Gastrocnemius medialis (tissue), 4 donors: ENCODE measurements at regions not wholly inside any gene's neighbourhood (a gene's known extent, or its start where the extent isn't known, plus 50 kb on each side); places are given as distances from the start of the nearest gene placed in this dataset.

Source experiments
- ATAC-seq, 2 donors: fragments of 150-250 bp; one replicate each; pipeline ENCODE4 v1.9.1; 2016
- DNase-seq, 2 donors: peaks; one replicate each; pipeline ENCODE4 v3.0.0-alpha.2; 2019
- H3K27ac ChIP-seq, 4 donors: fragments of 200-600 bp; sonication (generic); 1 replicate in 1 of 4; 2 replicates in 3 of 4; pipeline ENCODE4 v1.5.1; 2016 to 2018; ENCODE audit warnings: mild to moderate bottlenecking in 2 of 4, moderate library complexity in 1 of 4
- H3K27me3 ChIP-seq, 3 donors: fragments of 200-600 bp; sonication (generic) in 2 of 3; 1 replicate in 1 of 3; 2 replicates in 2 of 3; pipeline versions ENCODE4 v1.5.1 to v1.6.0; 2016 to 2019; ENCODE audit warnings: mild to moderate bottlenecking in 1 of 3, moderate library complexity in 1 of 3
- H3K36me3 ChIP-seq, 2 donors: fragments of 200-600 bp; sonication (generic) in 1 of 2; one replicate each; pipeline ENCODE4 v1.5.1; 2017 to 2018
- H3K4me1 ChIP-seq, 2 donors: fragments of 200-600 bp; sonication (generic) in 1 of 2; one replicate each; pipeline ENCODE4 v1.5.1; 2016 to 2017; ENCODE audit warnings: mild to moderate bottlenecking in 2 of 2
- H3K4me3 ChIP-seq, 4 donors: fragments of 200-600 bp; sonication (generic) in 3 of 4; 1 replicate in 1 of 4; 2 replicates in 3 of 4; pipeline ENCODE4 v1.5.1; 2016 to 2019; ENCODE audit warnings: mild to moderate bottlenecking in 2 of 4
- H3K9me3 ChIP-seq, 3 donors: fragments of 200-600 bp; sonication (generic) in 2 of 3; 1 replicate in 1 of 3; 2 replicates in 2 of 3; pipeline ENCODE4 v1.5.1; 2016 to 2019
- POLR2A ChIP-seq, 2 donors: fragments of 450-650 bp; IDR thresholded peaks; one replicate each; pipeline ENCODE4 v1.6.1; 2017; ENCODE audit warnings: antibody characterized with exemption in 2 of 2, mild to moderate bottlenecking in 2 of 2, moderate library complexity in 2 of 2
- in situ Hi-C, 4 donors: fragments of 200-750 bp; cut with MboI; loops; one replicate each; pipeline versions ENCODE4 v1.15.0 to v1.8.0; 2017; ENCODE audit warnings: low sequenced_read_pairs in 4 of 4
- intact Hi-C: fragments of 100-400 bp; cut with DNase I; formaldehyde crosslinking; loops from one replicate; pipeline ENCODE4 v1.15.1; 2023; ENCODE audit warnings: low total_unique reads
- TF ChIP-seq, protein P1 (sequence below), 5 experiments: fragments of 450-650 bp in 3 of 5; fragments of 200-600 bp in 2 of 5; sonication (generic) in 2 of 5; IDR thresholded peaks in 4 of 5; conservative IDR thresholded peaks in 1 of 5; 1 replicate in 4 of 5; 2 replicates in 1 of 5; pipeline ENCODE4 v1.5.1; 2016 to 2019; ENCODE audit warnings: antibody characterized with exemption in 5 of 5, mild to moderate bottlenecking in 3 of 5, moderate library complexity in 3 of 5

DNA sequence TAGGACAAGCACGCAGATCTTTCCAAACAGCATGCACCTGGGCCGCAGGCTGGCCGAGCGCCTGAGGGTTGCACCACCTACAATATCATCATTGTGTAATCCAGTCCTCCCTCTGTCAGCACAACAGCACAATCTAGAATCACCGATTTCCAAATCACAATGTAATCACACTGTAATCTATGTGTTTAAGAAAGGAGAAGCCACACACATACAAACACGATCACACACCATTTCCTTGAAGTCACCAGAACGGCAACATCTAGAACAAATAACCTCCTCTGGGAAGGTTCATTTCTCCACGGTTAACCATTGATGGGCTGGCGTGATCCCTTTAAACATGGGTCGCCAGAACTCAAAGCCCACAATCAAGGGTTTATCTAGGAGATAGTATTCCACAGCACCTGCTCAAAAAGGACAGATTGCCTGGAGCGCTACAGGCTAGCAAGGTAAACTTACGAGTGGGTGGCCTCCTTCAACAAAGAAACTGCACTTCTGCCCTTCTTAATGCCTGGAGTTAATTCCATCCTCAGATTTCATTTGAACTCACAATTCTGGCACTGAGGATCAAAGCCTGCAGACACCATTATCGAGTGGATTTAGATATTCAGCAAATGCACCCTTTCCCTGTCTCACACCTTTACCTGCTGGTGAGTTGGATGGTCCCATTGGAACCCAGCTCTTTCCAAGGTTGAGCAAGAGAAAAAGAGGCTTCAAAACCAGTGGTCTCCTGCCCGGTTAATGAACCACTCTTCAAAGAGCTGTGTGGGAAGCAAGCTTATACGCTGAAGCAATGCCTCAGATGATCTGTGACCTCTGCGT, 83.8 kb upstream of the FOXQ1 start:
- in situ Hi-C loops, result no loop called here
- H3K9me3 ChIP-seq, result no peaks in the 10 kb centered on the region
- ATAC-seq (no peak), DNase-seq (no peak)
- H3K36me3 ChIP-seq, result no peaks in the 10 kb centered on the region
- H3K27ac ChIP-seq, result no peak overlapping the region
- intact Hi-C loops, result no loop called here
- no peak overlapping the region for H3K4me3 ChIP-seq
- H3K4me1 ChIP-seq, result no peaks in the 10 kb centered on the region
- TF ChIP-seq, protein P1, sequence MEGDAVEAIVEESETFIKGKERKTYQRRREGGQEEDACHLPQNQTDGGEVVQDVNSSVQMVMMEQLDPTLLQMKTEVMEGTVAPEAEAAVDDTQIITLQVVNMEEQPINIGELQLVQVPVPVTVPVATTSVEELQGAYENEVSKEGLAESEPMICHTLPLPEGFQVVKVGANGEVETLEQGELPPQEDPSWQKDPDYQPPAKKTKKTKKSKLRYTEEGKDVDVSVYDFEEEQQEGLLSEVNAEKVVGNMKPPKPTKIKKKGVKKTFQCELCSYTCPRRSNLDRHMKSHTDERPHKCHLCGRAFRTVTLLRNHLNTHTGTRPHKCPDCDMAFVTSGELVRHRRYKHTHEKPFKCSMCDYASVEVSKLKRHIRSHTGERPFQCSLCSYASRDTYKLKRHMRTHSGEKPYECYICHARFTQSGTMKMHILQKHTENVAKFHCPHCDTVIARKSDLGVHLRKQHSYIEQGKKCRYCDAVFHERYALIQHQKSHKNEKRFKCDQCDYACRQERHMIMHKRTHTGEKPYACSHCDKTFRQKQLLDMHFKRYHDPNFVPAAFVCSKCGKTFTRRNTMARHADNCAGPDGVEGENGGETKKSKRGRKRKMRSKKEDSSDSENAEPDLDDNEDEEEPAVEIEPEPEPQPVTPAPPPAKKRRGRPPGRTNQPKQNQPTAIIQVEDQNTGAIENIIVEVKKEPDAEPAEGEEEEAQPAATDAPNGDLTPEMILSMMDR (IDR thresholded peaks at IDR 0.05 in 4 of 5, conservative IDR thresholded peaks at IDR 0.05 in 1 of 5), result no peak
- TF ChIP-seq POLR2A (IDR thresholded peaks at IDR 0.05), result no peak
- H3K27me3 ChIP-seq, result peaks cover 0 to 3% (median 0%) of the 10 kb centered on the region in 3 donors

DNA sequence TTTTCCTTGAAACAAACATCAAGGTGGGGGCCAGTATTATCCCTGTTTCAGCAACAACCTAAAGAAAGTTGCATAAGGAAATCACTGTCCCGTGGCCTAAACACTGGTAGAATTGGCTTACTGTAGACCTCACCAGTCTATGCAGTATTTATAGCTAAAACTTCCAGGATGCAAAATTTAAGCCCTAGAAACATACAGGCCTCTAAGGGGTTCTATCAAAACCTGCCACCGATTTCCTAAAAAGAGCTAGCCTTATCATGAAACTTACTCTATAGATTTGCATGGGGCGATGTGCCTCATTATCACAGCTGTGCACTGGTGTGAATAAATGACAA, 84.3 kb upstream of the FOXQ1 start:
- Histone ChIP-seq H3K4me3 (no peak overlapping the region), H3K9me3 (no peaks in the 10 kb centered on the region), H3K27ac (no peak overlapping the region), H3K27me3 (peaks cover 0 to 3% (median 0%) of the 10 kb centered on the region in 3 donors), H3K4me1 (no peaks in the 10 kb centered on the region), H3K36me3 (no peaks in the 10 kb centered on the region)
- DNase-seq (no peak), ATAC-seq (no peak)
- no peak for TF ChIP-seq POLR2A (IDR thresholded peaks at IDR 0.05)
- TF ChIP-seq, protein P1 (IDR thresholded peaks at IDR 0.05 in 4 of 5, conservative IDR thresholded peaks at IDR 0.05 in 1 of 5), result no peak
- in situ Hi-C loops (no loop called here), intact Hi-C loops (no loop called here)

DNA sequence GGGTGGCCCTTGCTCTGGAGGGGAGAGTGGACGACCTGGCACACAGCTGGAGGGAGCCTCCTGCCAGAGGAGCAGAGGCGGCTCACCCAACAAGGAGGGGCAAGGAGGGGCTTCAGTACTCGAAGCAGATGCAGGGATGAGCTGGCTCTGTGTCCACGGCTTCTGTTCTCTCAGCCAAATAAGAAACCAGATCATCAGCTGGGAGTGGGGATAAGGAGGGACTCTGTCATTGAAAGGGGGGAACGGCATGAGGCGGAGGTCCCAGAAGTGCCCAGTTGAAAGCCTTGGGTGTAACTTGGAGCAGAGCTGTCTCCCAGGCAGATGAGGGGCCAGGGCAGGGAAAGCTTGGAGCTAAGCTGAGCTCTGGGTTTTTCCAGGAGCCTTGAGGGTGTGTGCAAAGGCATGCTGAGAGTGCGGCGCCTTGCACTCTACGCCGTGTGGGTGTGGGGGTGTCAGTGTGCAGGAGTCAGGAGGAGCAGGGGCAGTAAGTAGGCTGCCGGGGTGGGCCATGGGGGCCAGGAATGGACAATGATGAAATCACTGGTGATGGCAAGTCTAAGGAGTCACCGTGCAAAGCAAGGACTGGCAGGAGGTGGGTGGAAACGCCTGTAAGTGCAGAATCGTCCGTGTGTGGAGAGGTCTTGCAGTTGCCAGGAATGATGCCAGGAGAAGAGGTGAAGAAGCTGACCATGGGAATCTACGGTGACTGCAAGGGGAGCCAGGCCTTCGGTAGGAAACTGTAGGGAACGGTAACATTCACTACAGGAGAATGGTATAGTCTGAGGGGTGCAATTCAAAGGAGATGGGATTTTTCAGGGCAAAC, 85.4 kb upstream of the FOXQ1 start:
- DNase-seq (no peak), ATAC-seq (no peak)
- in situ Hi-C loops, result no loop called here
- H3K9me3 ChIP-seq, result no peaks in the 10 kb centered on the region
- no peak for TF ChIP-seq POLR2A (IDR thresholded peaks at IDR 0.05)
- TF ChIP-seq, protein P1 (IDR thresholded peaks at IDR 0.05 in 4 of 5, conservative IDR thresholded peaks at IDR 0.05 in 1 of 5), result no peak
- no peaks in the 10 kb centered on the region for H3K36me3 ChIP-seq
- no peak overlapping the region for H3K27ac ChIP-seq
- H3K4me1 ChIP-seq, result no peaks in the 10 kb centered on the region
- peaks cover 0 to 3% (median 0%) of the 10 kb centered on the region in 3 donors for H3K27me3 ChIP-seq
- intact Hi-C loops, result no loop called here
- H3K4me3 ChIP-seq, result no peak overlapping the region

DNA sequence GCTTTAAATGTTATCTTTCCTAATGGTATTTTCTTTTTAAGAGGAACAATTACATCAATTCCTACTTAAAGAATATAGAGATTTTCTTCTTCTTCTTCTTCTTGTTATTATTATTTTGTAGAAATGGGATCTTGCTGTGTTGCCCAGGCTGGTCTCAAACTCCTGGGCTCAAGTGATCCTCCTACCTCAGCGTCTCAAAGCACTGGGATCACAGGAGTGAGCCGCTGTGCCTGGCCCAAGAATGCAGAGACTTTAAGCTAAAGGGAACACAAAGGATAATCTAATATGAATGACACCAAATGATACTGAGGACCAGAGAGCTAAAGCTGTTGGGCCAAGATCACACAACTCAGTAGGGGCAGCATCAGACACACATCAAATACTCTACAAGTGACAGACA, 87.4 kb upstream of the FOXQ1 start:
- no peaks in the 10 kb centered on the region for H3K4me1 ChIP-seq
- H3K4me3 ChIP-seq, result no peak overlapping the region
- no peak for DNase-seq
- no peaks in the 10 kb centered on the region for H3K36me3 ChIP-seq
- intact Hi-C loops, result no loop called here
- peaks cover 0 to 3% (median 0%) of the 10 kb centered on the region in 3 donors for H3K27me3 ChIP-seq
- H3K27ac ChIP-seq, result no peak overlapping the region
- in situ Hi-C loops, result no loop called here
- H3K9me3 ChIP-seq, result no peaks in the 10 kb centered on the region
- TF ChIP-seq, protein P1 (IDR thresholded peaks at IDR 0.05 in 4 of 5, conservative IDR thresholded peaks at IDR 0.05 in 1 of 5), result no peak
- no peak for TF ChIP-seq POLR2A (IDR thresholded peaks at IDR 0.05)
- no peak for ATAC-seq
